Activated CD4-positive, alpha-beta T cell treated with anti-CD3 and anti-CD28 coated beads for 24 hours (primary cell): ENCODE measurements at regions not wholly inside any gene's neighbourhood (a gene's known extent, or its start where the extent isn't known, plus 50 kb on each side); places are given as distances from the start of the nearest gene placed in this dataset.
"Not testable (repeated sequence)": the region's sequence is repeated elsewhere in the genome, so short reads cannot be mapped to it uniquely, and the experiment has no call there.

ENCODE experiments used
- DNase-seq, 2 donors: peaks; one replicate each; pipeline ENCODE4 v3.0.0-alpha.2; 2020; ENCODE audit warnings: low read depth in 2 of 2

- DNase-seq, result no peak
Measured at GRCh38 chr2:2798337-2798736, 467.3 kb upstream of the MYT1L start.

- no peak for DNase-seq
Measured at GRCh38 chr2:2797797-2798196, 466.7 kb upstream of the MYT1L start.

- no peak for DNase-seq
Measured at GRCh38 chr2:2796207-2796606, 465.1 kb upstream of the MYT1L start.

- DNase-seq, result no peak
Measured at GRCh38 chr2:2795438-2796091, 464.5 kb upstream of the MYT1L start.

- DNase-seq, result no peak
Measured at GRCh38 chr2:2793925-2794560, 463.0 kb upstream of the MYT1L start.

GRCh38 chr2:2793514-2793913, 462.4 kb upstream of the MYT1L start:
- DNase-seq, result no peak

- DNase-seq, result no peak
Measured at GRCh38 chr2:2791606-2792005, 460.5 kb upstream of the MYT1L start.

GRCh38 chr2:2791031-2791430, 460.0 kb upstream of the MYT1L start:
- DNase-seq, result no peak

- no peak for DNase-seq
Measured at GRCh38 chr2:2788076-2788475, 457.0 kb upstream of the MYT1L start.

- no peak for DNase-seq
Measured at GRCh38 chr2:2787301-2787907, 456.3 kb upstream of the MYT1L start.

GRCh38 chr2:2782007-2782406, 450.9 kb upstream of the MYT1L start:
- no peak for DNase-seq

GRCh38 chr2:2779727-2780126, 448.7 kb upstream of the MYT1L start:
- no peak for DNase-seq

GRCh38 chr2:2777876-2778275, 446.8 kb upstream of the MYT1L start:
- no peak for DNase-seq

- DNase-seq, result no peak
Measured at GRCh38 chr2:2777213-2777612, 446.1 kb upstream of the MYT1L start.

- no peak for DNase-seq
Measured at GRCh38 chr2:2775018-2775417, 443.9 kb upstream of the MYT1L start.

- DNase-seq, result no peak
Measured at GRCh38 chr2:2773692-2774091, 442.6 kb upstream of the MYT1L start.

- DNase-seq, result not testable (repeated sequence)
Measured at GRCh38 chr2:2773080-2773479, 442.0 kb upstream of the MYT1L start.

- DNase-seq, result no peak
Measured at GRCh38 chr2:2771721-2772411, 440.8 kb upstream of the MYT1L start.

- DNase-seq, result no peak
Measured at GRCh38 chr2:2769481-2770431, 438.7 kb upstream of the MYT1L start.

- no peak for DNase-seq
Measured at GRCh38 chr2:2768476-2768875, 437.4 kb upstream of the MYT1L start.

- no peak for DNase-seq
Measured at GRCh38 chr2:2767837-2768236, 436.8 kb upstream of the MYT1L start.
